Activated naive CD4-positive, alpha-beta T cell treated with anti-CD3 and anti-CD28 coated beads, Interleukin-2, amount 50 U/mL, for 16 hours (primary cell): ENCODE measurements at regions not wholly inside any gene's neighbourhood (a gene's known extent, or its start where the extent isn't known, plus 50 kb on each side); places are given as distances from the start of the nearest gene placed in this dataset.
"Not testable (repeated sequence)": the region's sequence is repeated elsewhere in the genome, so short reads cannot be mapped to it uniquely, and the experiment has no call there.

Experiments
- DNase-seq: peaks from one replicate; pipeline ENCODE4 v3.0.0-alpha.2; 2020

DNA sequence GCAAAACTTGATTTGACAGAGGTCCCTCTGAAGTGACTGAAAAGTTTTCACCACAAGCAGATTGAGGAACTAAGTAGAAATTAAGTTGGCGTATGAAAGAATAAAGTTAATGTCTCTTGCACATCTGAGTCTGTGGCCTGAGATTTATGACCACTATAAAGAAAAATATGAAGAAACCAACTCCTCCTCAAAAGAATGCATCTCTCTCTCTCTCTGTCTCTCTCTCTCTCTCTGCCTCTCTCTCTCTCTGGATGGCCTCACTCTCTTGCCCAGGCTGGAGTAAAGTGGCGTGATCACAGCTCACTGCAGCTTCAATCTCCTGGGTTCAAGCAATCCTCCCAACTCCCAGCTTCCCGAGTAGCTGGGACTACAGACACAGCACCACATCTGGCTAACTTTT lies 55.2 kb downstream of the RPL22L1 start:
- DNase-seq, result no peak

DNA sequence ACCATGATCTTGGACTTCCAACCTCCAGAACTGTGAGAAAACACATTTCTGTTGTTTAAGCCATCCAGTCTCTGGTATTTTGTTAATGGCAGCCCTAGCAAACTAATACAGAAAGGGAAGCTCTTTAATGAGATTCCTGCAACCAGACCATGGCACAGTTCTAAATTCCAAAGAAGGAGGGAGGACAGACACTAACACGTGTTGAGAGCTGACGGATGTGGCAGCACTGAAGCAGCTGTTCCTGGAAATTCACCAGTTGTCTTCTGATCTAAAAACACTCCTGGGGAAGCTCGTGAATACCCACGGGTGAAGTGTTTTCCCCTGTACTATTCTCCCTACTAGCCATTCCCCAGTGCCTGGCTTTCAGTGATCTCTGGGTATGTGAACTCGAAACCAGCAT lies 56.7 kb downstream of the RPL22L1 start:
- DNase-seq, result no peak

DNA sequence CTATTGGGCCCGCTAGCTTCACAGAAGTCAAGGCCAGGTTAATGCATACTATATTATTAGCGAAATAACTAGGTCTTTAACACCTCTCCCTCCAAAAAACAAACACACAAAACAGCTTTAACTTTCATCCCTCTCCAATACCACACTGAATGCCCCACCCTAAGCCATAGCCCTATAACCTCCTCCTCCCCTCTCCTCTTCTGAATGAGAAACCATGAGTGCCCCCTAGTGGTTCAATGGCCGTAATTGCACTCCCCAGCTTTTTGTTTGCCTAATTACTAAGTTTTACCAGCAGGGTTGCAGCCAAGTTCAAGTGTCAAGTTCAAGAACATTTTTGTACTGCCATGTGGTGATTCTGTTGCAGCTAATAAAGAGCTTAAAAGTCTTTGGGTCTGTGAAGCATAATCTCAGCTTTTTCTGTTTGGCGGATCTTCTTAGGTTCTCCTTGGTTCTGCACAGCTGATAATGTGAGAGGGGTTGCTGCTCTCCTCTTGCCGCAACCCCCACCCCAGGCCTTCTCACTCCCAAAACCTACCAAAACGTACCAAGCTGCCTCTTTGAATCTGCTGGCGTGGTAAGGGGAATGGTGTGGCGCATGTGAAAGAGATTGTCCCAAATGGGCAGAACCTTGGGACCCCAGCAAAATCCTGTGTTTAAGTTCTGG lies 57.9 kb downstream of the RPL22L1 start:
- peak; percentile 61 for DNase-seq

DNA sequence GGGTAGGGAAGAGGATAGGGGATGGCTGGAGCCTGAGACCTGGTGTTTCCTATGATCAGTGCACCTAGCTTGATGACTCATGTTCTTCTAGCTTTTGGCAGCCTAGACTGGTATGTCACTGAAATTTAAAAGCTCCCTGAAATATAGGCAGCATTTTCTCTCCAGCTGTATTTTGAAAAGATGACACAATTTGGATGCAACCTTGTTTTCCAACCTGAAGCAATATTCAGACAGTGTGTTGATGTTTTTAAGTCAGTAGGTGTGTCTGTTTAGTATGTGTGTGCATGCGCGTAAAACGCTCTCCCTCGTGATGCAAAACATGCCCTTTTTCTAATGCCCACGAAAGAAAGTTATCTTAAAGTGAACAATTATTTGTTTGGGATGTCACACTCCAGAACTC lies 58.5 kb downstream of the RPL22L1 start:
- no peak for DNase-seq

DNA sequence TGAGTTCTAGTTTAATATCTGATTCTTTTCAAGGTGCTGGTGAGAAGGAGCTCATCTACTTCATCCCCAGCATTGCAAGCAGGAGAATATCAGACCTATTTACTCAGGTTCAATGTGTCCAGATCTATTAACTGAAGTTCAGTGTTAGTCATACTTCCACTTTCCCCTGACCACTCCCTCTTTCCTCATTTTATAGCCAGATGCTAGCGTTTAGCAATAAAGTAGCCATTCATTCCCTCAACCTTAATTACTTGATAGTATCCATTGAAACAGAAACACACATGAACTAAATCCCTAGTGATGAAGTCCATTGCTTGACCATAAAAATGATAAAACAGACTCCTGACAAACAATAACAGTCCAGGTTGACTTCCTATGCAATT lies 60.0 kb downstream of the RPL22L1 start:
- DNase-seq, result no peak

DNA sequence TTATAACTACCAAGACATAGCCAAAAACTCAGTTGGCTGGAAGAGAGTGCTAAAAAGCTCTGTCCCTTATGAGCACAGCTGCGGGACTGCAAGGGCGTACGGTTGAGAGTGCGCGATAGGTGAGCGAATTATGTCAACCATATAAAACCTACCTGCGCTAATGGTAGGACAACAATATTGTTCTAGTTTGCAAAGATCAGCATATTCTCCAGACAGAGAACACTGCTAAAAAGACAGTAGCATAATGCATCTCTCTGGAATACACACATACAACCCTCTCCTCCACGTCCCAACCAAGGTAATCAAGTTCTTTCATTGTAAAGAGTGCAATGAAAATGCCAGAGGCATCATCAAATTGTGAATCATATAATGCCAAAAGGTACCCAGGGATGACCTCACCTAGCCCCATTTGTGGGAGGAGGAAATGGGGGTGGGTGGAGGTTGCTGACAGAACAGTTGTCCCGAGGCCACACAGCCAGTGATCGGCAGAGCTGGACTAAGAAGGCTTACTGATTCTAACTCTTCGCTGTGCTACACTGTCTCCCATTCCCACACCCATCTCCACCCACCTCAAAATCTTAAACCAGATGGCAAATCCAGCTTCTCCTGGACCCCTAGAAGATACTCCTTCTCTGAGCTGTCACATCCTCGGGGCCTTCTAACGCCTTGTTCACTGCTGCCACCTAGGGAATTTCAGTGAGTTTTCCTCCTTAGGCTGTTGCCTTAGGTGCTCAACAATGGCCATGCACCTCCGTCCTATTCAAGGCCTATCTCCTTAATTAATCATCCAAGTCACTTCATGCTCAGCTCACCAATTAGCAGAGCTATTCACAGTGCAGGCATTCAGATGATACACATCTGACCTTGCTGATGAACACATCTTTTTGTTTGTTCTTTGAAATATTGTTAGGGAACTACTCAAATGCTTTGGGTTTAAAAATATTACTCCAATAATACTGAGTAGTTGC lies 60.7 kb downstream of the RPL22L1 start:
- DNase-seq, result no peak

DNA sequence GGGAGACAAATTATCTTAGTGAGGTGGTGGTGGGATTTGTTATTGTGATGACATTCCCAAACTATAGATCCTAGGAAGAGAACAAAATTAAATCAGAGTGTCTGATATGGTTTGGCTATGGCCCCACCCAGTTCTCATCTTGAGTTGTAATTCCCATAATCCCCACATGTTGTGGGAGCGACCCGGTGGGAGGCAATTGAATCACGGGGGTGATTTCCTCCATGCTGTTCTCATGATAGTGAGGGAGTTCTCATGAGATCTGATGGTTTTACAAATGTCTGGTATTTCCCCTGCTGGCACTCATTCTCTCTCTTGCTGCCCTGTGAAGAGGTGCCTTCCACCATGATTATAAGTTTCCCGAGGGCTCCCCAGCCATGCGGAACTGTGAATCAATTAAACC lies 62.0 kb downstream of the RPL22L1 start:
- no peak for DNase-seq

DNA sequence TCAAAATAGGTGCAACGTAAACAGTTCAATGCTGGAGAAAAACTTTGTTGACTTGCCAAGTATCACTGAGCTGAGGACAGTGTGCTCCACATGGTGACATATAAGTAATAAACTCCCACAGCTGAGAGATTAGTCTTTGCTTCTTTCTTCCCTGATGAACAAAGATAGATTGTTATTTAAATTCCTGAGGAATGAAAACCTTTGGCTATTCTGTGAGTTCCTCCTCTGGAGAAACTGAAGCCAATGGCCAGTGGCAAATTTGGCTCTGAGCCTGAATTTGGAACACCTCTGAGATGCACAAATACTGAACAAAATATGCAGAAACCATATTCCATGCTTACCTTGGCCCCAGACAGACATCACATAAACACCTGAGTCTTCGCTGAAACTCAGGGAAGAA lies 63.3 kb downstream of the RPL22L1 start:
- no peak for DNase-seq

DNA sequence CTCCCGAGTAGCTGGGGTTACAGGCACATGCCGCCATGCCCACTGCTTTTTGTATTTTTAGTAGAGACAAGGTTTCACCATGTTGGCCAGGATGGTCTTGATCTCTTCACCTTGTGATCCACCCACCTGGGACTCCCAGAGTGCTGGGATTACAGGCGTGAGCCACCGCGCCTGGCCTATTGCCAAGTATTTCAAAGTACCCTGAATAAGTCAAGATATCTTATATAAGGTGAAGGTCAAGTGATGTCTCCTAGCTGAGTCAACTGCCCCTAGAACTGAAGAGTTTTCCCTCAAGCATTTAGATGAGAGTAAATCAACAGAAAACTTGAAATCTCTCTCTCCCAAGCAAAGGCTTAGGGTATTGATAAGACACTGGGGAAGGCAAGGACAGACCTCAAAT lies 63.9 kb downstream of the RPL22L1 start:
- DNase-seq, result no peak

DNA sequence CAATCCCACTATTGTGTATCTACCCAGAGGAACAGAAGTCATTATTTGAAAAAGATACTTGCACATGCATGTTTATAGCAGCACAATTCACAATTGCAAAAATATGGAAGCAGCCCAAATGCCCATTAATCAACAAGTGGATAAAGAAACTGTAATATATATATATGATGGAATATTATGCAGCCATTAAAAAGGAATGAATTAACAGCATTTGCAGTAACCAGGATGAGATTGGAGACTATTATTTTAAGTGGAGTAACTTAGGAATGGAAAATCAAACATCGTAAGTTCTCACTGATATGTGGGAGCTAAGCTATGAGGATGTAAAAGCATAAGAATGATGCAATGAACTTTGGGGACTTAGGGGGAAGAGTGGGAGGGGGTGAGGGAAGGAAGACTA lies 64.7 kb downstream of the RPL22L1 start:
- not testable (repeated sequence) for DNase-seq

DNA sequence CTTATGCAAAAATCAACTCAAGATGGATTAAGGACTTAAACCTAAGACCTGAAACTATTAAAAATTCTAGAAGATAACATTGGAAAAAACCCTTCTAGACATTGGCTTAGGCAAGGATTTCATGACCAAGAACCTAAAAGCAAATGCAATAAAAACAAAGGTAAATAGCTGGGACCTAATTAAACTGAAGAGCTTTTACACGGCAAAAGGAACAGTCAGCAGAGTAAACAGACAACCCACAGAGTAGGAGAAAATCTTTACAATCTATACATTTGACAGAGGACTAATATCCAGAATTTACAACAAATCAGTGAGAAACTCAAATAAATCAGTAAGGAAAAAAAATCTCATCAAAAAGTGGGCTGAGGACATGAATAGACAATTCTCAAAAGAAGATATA lies 65.4 kb downstream of the RPL22L1 start:
- not testable (repeated sequence) for DNase-seq

DNA sequence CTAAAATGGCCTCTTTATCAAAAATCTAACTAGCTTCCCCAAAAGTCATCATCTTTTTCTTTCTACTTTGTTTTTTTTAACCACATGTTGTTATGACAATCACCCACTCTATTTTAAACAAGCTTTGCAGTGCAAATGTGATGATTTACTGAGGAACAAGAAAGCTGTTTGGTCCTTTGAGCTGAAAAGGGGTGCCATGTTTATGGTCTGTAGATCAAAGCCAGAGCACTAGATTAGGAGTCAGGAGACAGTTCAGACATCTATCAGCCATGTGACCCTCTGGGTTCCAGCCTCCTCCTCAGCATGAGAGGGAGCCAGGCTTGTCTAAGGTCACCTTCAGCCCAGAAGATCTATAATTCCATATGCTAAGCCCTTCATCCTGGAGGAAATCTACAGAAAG lies 65.9 kb downstream of the RPL22L1 start:
- no peak for DNase-seq

DNA sequence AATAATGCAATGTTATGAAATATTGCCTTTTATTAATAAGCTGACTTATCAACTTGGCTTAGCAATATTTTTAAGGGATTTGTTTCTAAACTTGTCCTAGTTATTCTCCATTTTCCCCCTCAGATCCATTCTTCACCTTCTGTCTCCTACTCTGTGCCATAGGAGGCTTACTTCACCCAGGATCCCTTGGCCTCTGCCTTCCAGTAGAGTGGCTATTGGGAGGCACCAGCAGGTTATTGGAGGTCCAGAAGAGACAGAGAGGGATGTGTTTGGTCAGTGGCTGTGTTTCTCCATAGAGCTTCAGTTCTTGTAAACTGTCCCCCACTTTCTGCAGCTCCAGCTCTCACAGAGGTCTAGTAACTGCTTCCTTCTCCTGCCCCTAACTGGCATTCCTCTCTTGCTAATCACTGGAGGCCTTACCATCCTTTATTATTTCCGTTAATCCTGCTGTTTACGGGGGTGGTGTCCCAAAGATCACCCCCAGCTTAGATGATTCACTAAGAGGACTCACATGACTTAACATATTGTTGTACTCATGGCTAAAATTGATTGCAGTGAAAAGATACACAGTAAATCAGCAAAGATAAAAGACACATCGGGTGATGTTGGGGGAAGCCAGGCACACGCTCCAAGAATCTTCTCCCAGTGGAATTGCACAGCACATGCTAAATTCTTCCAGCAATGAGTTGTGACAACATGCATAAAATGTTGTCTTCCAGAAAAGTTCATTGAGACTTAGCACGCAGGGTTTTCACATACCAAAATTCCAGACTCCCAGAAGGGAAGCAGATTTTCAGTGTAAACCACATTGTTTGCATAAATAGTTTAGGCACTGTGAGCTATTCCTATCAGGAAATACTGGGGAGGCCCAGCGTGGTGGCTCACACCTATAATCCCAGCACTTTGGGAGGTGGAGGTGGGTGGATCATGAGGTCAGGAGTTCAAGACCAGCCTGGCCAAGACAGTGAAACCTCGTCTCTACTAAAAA lies 67.5 kb downstream of the RPL22L1 start:
- DNase-seq, result no peak

DNA sequence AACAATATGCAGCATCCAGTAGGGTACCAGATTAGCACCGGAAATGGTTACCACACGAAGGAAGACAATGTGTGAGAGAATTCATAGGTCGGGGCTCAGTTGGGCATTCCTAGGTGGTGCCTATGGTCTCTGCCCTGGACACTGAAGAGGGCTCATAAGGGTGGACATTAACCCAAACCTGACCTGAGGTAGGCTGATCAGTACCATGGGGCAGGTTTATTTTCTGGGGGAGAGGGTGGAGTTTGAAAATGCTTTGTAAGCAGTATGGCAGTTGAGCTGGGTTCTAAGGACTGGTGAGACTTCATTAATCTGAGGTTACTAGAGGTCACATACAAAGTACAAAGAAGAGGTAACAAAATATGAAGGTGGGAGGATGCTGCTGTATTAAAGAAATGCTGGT lies 68.4 kb downstream of the RPL22L1 start:
- DNase-seq, result no peak

DNA sequence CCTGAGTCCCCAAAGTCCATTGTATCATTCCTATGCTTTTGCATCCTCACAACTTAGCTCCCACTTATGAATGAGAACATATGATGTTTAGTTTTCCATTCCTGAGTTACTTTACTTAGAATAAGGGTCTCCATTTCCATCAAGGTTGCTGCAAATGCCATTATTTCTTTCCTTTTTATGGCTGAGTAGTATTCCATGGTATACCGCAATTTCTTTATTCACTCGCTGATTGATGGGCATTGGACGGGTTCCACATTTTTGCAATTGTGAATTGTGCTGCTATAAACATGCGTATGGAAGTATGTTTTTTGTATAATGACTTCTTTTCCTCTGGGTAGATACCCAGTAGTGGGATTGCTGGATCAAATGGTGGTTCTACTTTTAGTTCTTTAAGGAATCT lies 69.7 kb downstream of the RPL22L1 start:
- not testable (repeated sequence) for DNase-seq

DNA sequence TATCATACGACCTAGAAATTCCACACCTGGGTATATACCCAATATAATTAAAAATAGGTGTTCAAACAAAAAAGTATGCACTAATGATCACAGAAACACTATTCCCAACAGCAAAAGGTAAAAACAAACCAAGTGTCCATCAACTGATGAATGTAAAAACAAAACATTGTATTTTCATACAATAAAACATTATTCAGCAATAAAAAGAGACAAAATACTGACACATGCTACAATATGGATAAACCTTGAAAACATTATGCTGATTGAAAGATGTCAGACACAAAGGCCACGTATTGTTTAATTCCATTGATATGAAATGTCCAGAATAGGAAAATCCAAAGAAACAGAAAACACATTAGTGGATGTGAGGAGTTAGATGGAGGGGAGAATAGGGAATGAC lies 71.0 kb downstream of the RPL22L1 start:
- DNase-seq, result no peak

DNA sequence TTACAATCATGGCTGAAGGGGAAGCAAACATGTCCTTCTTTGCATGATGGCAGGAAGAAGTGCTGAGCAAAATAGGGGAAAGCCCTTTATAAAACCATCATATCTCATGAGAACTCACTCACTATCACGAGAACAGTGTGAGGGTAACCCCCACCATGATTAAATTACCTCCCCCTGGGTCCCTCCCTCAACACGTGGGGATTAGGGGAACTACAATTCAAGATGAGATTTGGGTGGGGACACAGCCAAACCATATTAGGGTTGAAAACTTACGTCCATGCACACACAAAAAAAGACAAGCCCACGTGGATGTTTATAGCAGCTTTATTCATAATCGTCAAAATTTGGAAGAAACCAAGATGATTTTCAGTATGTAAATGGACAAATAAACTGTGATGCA lies 72.3 kb downstream of the RPL22L1 start:
- no peak for DNase-seq

DNA sequence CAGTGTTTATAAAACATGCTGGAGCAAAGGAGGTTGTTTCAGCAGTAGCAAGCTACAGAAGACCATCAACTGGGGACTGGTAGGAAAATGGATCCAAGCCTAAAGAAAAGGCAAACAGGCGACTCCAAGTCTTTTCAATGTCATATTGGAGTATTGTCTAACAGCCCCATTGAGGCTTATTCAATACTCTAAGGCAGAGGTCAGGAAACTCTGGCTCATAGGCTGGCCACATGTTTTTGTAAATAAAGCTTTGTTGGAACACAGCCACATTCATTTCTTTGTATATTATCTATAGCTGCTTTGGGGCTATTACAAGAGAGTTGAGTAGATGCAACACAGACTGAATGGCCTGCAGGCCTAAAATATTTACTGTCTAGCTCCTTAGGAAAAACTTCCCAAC lies 77.5 kb downstream of the RPL22L1 start:
- no peak for DNase-seq

DNA sequence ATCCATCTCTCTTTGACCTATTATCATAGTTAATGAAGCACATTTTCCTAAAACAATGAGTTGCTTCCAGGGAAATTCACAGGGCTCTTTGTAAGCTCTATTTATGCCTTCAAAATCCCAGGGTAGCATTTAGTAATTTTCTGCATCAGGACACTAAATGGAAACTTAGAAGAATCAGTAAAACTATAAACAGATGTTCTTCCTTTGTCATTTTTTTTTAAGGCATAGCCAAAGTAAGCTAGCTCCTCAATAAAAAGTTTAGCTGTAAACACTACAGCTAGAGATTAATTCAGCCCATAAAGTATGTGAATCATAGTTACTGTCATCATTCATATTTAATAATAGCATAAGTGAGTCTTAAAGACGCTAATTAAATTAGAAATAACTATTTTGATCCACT lies 79.3 kb downstream of the RPL22L1 start:
- no peak for DNase-seq

DNA sequence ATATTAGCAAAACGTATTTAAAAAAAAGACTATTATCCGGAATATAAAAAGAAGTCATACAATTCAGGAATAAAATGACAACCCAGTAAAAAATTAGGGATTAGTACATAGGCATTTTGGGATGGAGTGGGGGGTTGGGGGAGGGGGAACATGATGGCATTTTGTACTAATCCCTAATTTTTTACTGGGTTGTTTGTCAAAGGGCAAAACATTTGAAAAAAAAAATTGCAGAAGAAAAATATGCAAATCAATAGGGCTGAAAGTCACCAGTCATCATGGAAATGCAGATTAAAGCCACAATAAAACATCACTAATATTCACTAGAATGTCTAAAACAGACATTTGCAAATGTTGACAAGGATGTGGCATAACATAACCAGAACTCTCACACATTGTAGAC lies 82.5 kb downstream of the RPL22L1 start:
- no peak for DNase-seq

DNA sequence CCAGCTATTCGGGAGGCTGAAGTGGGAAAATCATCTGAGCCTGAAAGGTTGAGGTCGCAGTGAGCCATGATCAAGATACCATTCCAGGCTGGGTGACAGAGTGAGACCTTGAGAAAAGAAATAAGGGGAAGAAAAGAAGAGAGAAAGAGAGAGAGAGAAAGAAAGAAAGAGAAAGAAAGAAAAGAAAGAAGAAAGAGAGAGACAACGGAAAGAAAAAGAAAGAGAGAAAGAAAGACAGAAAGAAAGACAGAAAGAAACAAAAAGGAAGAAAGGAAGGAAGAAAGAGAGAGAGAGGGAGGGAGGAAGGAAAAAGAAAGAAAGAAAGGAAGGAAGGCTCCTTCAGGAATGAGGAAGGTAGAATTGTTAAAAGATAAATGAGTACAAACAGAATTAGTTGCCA lies 84.5 kb downstream of the RPL22L1 start:
- no peak for DNase-seq

DNA sequence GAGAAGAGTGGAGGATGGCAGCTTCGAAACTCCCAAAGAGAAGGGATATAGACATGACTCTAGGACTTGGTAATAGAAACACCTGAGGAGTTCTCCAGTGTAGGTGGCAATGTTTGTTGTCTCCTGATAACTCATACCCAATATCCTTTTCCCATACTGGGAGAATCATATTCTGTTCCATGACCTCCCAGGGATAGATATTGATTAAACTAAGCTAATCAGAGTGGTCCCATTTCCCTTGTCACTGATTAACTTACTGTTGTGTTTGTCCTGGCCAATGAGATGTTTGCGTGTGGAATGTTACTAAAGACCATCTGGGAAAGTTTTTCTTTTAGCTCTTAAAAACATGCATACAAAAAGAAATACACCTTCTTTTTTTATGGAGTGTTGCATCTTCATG lies 85.6 kb downstream of the RPL22L1 start:
- DNase-seq, result no peak

DNA sequence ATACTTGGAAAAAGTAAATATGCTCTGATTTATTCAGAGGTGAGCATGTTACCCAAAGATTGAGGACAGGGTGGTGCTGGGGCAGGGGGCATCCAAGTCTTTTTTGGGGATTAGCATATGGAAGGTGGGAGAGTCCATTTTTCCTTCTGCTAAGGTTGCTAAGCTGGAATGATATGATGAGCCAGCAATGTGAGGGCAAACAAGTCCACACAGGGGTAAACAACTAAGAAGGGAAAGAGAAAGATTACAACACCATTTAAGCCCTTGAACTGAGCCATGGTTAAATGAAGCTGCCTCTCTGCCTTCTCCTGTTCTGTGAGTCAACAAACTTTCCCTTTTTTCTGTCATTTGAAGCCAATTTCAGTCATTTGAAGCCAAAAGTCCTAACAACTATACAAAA lies 89.0 kb downstream of the RPL22L1 start:
- no peak for DNase-seq
